ENCODE measurements at regions not wholly inside any gene's neighbourhood (a gene's known extent, or its start where the extent isn't known, plus 50 kb on each side); places are given as distances from the start of the nearest gene placed in this dataset.
"Not testable (repeated sequence)": the region's sequence is repeated elsewhere in the genome, so short reads cannot be mapped to it uniquely, and the experiment has no call there.

DNA sequence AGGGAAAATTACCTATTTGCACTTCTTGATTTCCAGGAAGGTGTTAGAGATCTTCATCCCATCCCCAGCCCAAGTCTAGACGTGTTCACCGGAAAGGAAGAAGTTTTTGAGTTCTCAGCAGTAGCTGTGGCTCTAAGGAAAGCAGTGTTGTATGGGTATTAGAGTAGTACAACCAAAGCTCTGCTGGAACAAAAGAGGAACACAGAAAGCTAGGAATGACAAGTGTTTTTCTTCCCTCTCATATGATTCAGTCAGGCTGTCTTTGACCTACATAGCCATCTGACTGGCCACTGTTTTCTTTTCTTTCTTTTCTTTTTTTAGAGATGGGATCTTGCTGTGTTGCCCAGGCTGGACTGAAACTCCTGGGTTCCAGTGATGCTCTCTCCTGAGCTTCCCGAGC is 82.7 kb upstream of the SLC39A10 start:
- 79% methylated on average over 3 of the region's 3 CpGs for WGBS
- TF ChIP-seq EP300 (IDR thresholded peaks at IDR 0.05) (no peak), POLR2A (IDR thresholded peaks at IDR 0.05) (no peak), POLR2AphosphoS5 (IDR thresholded peaks at IDR 0.05) (no peak)
- TF ChIP-seq, protein P1, sequence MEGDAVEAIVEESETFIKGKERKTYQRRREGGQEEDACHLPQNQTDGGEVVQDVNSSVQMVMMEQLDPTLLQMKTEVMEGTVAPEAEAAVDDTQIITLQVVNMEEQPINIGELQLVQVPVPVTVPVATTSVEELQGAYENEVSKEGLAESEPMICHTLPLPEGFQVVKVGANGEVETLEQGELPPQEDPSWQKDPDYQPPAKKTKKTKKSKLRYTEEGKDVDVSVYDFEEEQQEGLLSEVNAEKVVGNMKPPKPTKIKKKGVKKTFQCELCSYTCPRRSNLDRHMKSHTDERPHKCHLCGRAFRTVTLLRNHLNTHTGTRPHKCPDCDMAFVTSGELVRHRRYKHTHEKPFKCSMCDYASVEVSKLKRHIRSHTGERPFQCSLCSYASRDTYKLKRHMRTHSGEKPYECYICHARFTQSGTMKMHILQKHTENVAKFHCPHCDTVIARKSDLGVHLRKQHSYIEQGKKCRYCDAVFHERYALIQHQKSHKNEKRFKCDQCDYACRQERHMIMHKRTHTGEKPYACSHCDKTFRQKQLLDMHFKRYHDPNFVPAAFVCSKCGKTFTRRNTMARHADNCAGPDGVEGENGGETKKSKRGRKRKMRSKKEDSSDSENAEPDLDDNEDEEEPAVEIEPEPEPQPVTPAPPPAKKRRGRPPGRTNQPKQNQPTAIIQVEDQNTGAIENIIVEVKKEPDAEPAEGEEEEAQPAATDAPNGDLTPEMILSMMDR (IDR thresholded peaks at IDR 0.05) = no peak
- peaks cover 11% of the 10 kb centered on the region for H3K4me1 ChIP-seq
- no peaks in the 10 kb centered on the region for H3K36me3 ChIP-seq
- H3K27ac ChIP-seq = no peak overlapping the region
- no peak overlapping the region for H3K4me3 ChIP-seq
- H3K9me3 ChIP-seq = no peaks in the 10 kb centered on the region
- DNase-seq (ENCODE audit: low spot score in 2 of 2) = no peak
- H3K27me3 ChIP-seq = no peaks in the 10 kb centered on the region

DNA sequence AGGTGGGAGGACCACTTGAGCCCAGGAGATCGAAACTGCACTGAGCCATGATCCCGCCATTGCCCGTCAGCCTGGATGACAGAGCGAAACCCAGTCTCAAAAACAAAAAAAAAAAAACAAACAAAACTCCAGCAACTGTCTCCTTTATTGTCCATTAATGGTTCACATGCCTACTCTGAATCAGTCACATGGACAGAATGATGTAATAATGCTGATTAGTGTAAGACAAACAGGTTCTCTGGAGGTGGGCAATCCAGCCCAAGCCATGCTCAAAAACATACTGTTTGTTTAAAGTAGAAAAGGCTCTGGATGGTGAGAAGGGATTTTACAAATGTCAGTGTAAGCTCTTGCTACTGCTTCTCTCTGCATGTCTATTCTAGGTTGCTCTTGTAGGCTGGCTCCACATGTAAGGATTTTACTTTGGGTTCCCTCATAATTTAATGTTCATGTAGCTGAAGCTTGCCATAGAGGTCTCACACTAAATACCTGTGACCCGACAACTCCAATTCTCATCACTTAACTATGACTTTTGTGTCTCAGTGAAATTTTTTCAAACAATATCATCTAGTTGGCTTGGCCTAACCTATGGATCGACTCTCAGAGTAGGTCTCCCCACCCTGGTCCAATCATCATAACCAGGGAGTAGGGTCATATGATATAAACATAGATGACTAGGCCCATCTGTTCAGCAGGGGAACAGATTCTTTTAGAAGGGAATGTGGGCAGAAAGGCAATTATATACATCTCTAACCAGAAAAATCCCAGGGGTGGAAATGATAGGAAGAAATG is 83.9 kb upstream of the SLC39A10 start:
- peaks cover 11% of the 10 kb centered on the region for H3K4me1 ChIP-seq
- H3K9me3 ChIP-seq = no peaks in the 10 kb centered on the region
- H3K27me3 ChIP-seq = no peaks in the 10 kb centered on the region
- WGBS = 98% methylated on average over 6 of the region's 6 CpGs
- TF ChIP-seq EP300 (IDR thresholded peaks at IDR 0.05) (no peak), POLR2AphosphoS5 (IDR thresholded peaks at IDR 0.05) (no peak), POLR2A (IDR thresholded peaks at IDR 0.05) (no peak)
- TF ChIP-seq, protein P1 (IDR thresholded peaks at IDR 0.05) = no peak
- no peak overlapping the region for H3K4me3 ChIP-seq
- H3K27ac ChIP-seq = no peak overlapping the region
- no peaks in the 10 kb centered on the region for H3K36me3 ChIP-seq
- no peak for DNase-seq (ENCODE audit: low spot score in 2 of 2)

- TF ChIP-seq, protein P1 (IDR thresholded peaks at IDR 0.05) = no peak
- no peak for TF ChIP-seq POLR2A (IDR thresholded peaks at IDR 0.05)
- TF ChIP-seq EP300 (IDR thresholded peaks at IDR 0.05) = no peak
- no peak for TF ChIP-seq POLR2AphosphoS5 (IDR thresholded peaks at IDR 0.05)
- no peaks in the 10 kb centered on the region for H3K27me3 ChIP-seq
- H3K4me1 ChIP-seq = no peaks in the 10 kb centered on the region
- no peak overlapping the region for H3K27ac ChIP-seq
- DNase-seq (ENCODE audit: low spot score in 2 of 2) = no peak
- H3K9me3 ChIP-seq = no peaks in the 10 kb centered on the region
- 82% methylated on average over 2 of the region's 2 CpGs for WGBS
- H3K4me3 ChIP-seq = no peak overlapping the region
- no peaks in the 10 kb centered on the region for H3K36me3 ChIP-seq
These were observed 86.7 kb upstream of the SLC39A10 start for GRCh38 chr2:195570329-195570728.

DNA sequence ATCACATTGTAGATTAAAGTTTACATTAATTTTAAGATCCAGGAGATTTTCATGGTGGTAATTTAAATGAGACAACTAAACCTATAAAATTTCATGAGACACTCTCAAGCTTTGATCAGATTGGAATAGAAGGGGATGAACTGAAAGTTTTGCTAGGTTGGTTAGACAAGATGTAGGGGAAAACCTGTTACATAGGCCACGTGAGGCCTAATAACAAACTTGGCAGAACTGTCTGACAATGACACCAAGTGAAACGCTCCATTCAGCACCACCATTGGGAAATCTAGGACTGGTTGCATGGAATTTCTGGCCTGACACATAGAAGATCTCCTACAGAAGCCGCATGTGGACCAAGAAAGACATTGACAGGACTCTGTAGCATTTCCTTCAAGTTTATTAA is 87.8 kb upstream of the SLC39A10 start:
- no peak overlapping the region for H3K4me3 ChIP-seq
- no peak overlapping the region for H3K27ac ChIP-seq
- TF ChIP-seq POLR2AphosphoS5 (IDR thresholded peaks at IDR 0.05) (no peak), POLR2A (IDR thresholded peaks at IDR 0.05) (no peak), EP300 (IDR thresholded peaks at IDR 0.05) (no peak)
- TF ChIP-seq, protein P1 (IDR thresholded peaks at IDR 0.05) = no peak
- H3K4me1 ChIP-seq = no peaks in the 10 kb centered on the region
- no peak for DNase-seq (ENCODE audit: low spot score in 2 of 2)
- H3K27me3 ChIP-seq = no peaks in the 10 kb centered on the region
- no peaks in the 10 kb centered on the region for H3K9me3 ChIP-seq
- no peaks in the 10 kb centered on the region for H3K36me3 ChIP-seq
- 79% methylated on average over 3 of the region's 3 CpGs for WGBS

DNA sequence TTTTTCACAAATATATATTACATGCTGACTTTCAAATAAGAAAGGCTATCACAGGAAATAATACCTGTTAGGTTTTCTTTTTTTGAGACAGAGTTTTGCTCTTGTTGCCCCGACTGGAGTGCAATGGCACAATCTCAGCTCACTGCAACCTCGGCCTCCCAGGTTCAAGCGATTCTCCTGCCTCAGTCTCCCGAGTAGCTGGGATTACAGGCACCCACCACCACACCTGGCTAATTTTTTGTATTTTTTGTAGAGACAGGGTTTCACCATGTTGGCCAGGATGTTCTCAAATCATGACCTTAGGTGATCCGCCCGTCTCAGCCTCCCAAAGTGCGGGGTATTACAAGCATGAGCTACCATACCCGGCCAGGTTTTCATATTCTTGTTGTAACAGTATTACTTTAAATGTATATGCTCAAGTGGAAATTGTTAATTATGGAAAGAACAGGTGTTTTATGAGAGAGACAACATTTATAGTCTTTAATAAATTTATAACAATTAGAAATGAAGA is 92.3 kb upstream of the SLC39A10 start:
- not testable (repeated sequence) for H3K36me3 ChIP-seq; H3K4me3 ChIP-seq; H3K9me3 ChIP-seq; H3K27ac ChIP-seq; H3K27me3 ChIP-seq; DNase-seq (ENCODE audit: low spot score in 2 of 2)
- 77% methylated on average over 8 of the region's 8 CpGs for whole genome bisulfite sequencing
- H3K4me1 ChIP-seq = peaks cover 12% of the 10 kb centered on the region

Data from suprapubic skin (tissue), 4 donors.